OCI-LY7 (cell line): ENCODE measurements at regions not wholly inside any gene's neighbourhood (a gene's known extent, or its start where the extent isn't known, plus 50 kb on each side); places are given as distances from the start of the nearest gene placed in this dataset.

Experiments used
- BruUV-seq: library from RNA; stranded (reverse); fragments of 400-500 nt; replicated peaks from 2 replicates; lab custom pipeline; 2021; lab: Mats Ljungman, UMichigan
- CTCF ChIA-PET: fragments of 300-600 bp; sonication (Branson Sonifier 250); formaldehyde crosslinking; loops from one replicate; lab custom pipeline; 2022; ENCODE audit warnings: antibody characterized with exemption; ENCODE audit not compliant: unreplicated experiment; lab: Charles Lee
- POLR2A ChIA-PET: fragments of 300-600 bp; sonication (Branson Sonifier 250); formaldehyde crosslinking; loops from one replicate; lab custom pipeline; 2022; ENCODE audit warnings: antibody characterized with exemption; lab: Charles Lee
- DNase-seq: peaks from one replicate; pipeline ENCODE4 v3.0.0-alpha.2; 2015; ENCODE audit warnings: low spot score
- H2AFZ ChIP-seq: fragments of 200-600 bp; sonication (generic), shearing (Covaris generic); 2 replicates; pipeline ENCODE4 v1.6.1; 2014; ENCODE audit warnings: mild to moderate bottlenecking, antibody characterized with exemption, low read length, moderate library complexity
- H3K27ac ChIP-seq: fragments of 200-600 bp; sonication (generic); 2 replicates; pipeline ENCODE4 v1.5.1; 2014; ENCODE audit warnings: mixed run types, low read depth, mild to moderate bottlenecking, moderate library complexity, low read length, inconsistent platforms; ENCODE audit not compliant: poor library complexity, severe bottlenecking
- H3K36me3 ChIP-seq: fragments of 200-600 bp; sonication (generic); 2 replicates; pipeline ENCODE4 v1.6.1; 2014; ENCODE audit warnings: mild to moderate bottlenecking, antibody characterized with exemption, low read length, moderate library complexity, mixed read lengths; ENCODE audit not compliant: insufficient read depth
- H3K4me1 ChIP-seq: fragments of 200-600 bp; sonication (generic); 2 replicates; pipeline ENCODE4 v1.5.1; 2014; ENCODE audit warnings: mild to moderate bottlenecking, low read length; ENCODE audit not compliant: insufficient read depth, poor library complexity, severe bottlenecking
- H3K4me2 ChIP-seq: fragments of 200-600 bp; sonication (generic); 2 replicates; pipeline ENCODE4 v1.6.1; 2014; ENCODE audit warnings: mild to moderate bottlenecking, low read length
- H3K4me3 ChIP-seq: fragments of 200-600 bp; sonication (generic); 2 replicates; pipeline ENCODE4 v1.5.1; 2014; ENCODE audit warnings: mild to moderate bottlenecking, low read depth, low read length; ENCODE audit not compliant: poor library complexity, severe bottlenecking
- H3K79me2 ChIP-seq: fragments of 200-600 bp; sonication (generic); 2 replicates; pipeline ENCODE4 v1.6.1; 2016; ENCODE audit warnings: low read depth, mild to moderate bottlenecking, low read length, moderate library complexity, mixed read lengths; ENCODE audit not compliant: insufficient read depth
- H3K9me2 ChIP-seq: fragments of 200-600 bp; sonication (generic); 2 replicates; pipeline ENCODE4 v1.6.1; 2016; ENCODE audit warnings: mild to moderate bottlenecking, low read length, mixed read lengths; ENCODE audit not compliant: insufficient read depth
- H3K9me3 ChIP-seq: fragments of 200-600 bp; sonication (generic); 2 replicates; pipeline ENCODE4 v1.6.1; 2014; ENCODE audit warnings: mild to moderate bottlenecking, mixed run types, low read length, mixed read lengths
- H4K20me1 ChIP-seq: fragments of 200-600 bp; sonication (generic); 2 replicates; pipeline ENCODE4 v1.6.1; 2014; ENCODE audit warnings: mild to moderate bottlenecking, antibody characterized with exemption, low read length, moderate library complexity, mixed read lengths; ENCODE audit not compliant: insufficient read depth
- EZH2phosphoT487 ChIP-seq: fragments of 200-600 bp; sonication (generic); IDR thresholded peaks from 2 replicates; pipeline ENCODE4 v1.6.1; 2018; ENCODE audit warnings: low read depth, borderline replicate concordance, mild to moderate bottlenecking, mixed run types, antibody characterized with exemption, low read length, moderate library complexity, mixed read lengths
- intact Hi-C: fragments of 100-400 bp; cut with micrococcal nuclease; formaldehyde crosslinking; loops from one replicate; pipeline ENCODE4 v1.10.0; 2022; ENCODE audit not compliant: unreplicated experiment
- TF ChIP-seq, protein P1 (sequence below): fragments of 200-600 bp; sonication (generic); conservative IDR thresholded peaks from 2 replicates; pipeline ENCODE4 v1.5.1; 2014; ENCODE audit warnings: mild to moderate bottlenecking, antibody characterized with exemption, low read length, moderate library complexity, mixed read lengths

DNA sequence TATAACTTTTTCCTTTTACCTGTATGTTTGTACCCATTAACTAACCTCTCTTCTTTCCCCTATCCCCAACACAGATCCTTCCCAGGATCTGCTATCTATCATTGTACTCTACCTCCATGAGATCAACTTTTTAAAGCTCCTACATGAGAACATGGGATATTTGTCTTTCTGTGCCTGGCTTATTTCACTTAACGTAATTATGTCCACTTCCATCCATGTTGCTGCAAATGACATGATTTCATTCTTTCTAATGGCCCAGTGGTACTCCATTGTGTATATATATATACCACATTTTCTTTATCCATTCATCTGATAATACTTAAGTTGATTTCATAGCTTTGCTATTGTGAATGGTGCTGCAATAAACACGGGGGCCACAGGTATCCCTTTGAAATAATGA is 135.9 kb upstream of the THUMPD2 start:
- BruUV-seq = no TSS peak
- H3K4me3 ChIP-seq = no peak overlapping the region
- no peaks in the 10 kb centered on the region for H4K20me1 ChIP-seq
- peaks cover 64% of the 10 kb centered on the region for H3K4me1 ChIP-seq
- peak overlapping the region; percentile 14 for H3K27ac ChIP-seq
- H2AFZ ChIP-seq = no peak overlapping the region; the same call in 1 of the 2 replicates
- TF ChIP-seq, protein P1, sequence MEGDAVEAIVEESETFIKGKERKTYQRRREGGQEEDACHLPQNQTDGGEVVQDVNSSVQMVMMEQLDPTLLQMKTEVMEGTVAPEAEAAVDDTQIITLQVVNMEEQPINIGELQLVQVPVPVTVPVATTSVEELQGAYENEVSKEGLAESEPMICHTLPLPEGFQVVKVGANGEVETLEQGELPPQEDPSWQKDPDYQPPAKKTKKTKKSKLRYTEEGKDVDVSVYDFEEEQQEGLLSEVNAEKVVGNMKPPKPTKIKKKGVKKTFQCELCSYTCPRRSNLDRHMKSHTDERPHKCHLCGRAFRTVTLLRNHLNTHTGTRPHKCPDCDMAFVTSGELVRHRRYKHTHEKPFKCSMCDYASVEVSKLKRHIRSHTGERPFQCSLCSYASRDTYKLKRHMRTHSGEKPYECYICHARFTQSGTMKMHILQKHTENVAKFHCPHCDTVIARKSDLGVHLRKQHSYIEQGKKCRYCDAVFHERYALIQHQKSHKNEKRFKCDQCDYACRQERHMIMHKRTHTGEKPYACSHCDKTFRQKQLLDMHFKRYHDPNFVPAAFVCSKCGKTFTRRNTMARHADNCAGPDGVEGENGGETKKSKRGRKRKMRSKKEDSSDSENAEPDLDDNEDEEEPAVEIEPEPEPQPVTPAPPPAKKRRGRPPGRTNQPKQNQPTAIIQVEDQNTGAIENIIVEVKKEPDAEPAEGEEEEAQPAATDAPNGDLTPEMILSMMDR = no peak
- no peak for TF ChIP-seq EZH2phosphoT487
- H3K4me2 ChIP-seq = no peak overlapping the region
- H3K9me3 ChIP-seq = peaks cover 15% of the 10 kb centered on the region
- CTCF ChIA-PET = interaction anchor here (0.5 to 1.9 kb wide), 2 partner anchors 640 to 1710 kb away, joined by 3 to 11 read pairs; no protein-coding TSS in a partner anchor
- H3K79me2 ChIP-seq = no peaks in the 10 kb centered on the region
- intact Hi-C loops = loop anchor here (1.0 to 5.0 kb wide), 4 partner anchors 78 to 1867 kb away; no protein-coding TSS in a partner anchor
- DNase-seq = no peak
- POLR2A ChIA-PET = interaction anchor here (0.6 to 1.0 kb wide), 4 partner anchors 51 to 639 kb away, joined by 3 to 4 read pairs (median 4); no protein-coding TSS in a partner anchor
- no peaks in the 10 kb centered on the region for H3K9me2 ChIP-seq
- H3K36me3 ChIP-seq = peaks cover 15% of the 10 kb centered on the region; the same call in 1 of the 2 replicates

DNA sequence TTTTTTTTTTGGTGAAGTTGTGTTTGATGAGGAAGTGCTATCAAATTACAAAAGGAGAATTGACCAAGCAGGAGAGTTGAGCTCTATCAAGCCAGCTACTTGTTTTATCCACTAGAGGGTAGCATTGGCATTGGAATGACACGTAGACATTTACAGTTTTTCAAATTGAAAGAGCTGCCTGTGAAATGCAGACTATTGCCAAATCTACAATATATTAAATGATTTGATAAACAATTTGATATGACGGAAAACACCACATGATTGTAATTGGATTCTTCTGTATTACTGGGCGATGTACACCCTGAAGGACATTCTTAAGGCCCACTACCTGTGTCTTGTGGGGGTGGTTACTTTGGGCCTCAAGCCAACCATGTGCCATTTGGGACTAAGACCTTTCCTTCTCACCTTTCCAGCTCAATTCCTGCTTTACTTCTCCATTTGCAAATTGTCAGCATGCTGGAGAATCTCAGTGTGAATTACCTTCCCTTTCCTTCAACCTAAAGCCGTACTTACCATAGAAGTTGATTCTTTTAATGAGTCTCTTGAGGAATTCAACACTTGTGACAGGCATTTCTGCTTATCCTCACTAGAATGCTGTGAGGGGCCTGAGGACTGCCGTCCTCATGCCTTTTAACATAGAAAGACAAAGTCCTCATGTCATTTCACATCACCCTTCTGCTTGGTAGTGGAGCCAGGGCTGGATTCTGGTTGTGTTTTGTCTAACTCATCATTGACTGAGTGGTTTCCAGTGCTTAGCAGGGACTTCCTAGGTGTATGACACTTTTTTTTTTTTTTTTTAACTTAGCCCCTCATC is 134.8 kb upstream of the THUMPD2 start:
- H3K27ac ChIP-seq = peak overlapping the region; percentile 14
- H3K4me3 ChIP-seq = no peak overlapping the region
- ChIA-PET CTCF (interaction anchor here (1.9 kb wide), 1 partner anchor 641 kb away, joined by 11 read pairs; no protein-coding TSS in a partner anchor), POLR2A (interaction anchor here (0.6 to 1.1 kb wide), 7 partner anchors 130 to 1410 kb away, joined by 3 to 4 read pairs (median 3); no protein-coding TSS in a partner anchor)
- peak overlapping the region; percentile 93 for H2AFZ ChIP-seq
- TF ChIP-seq, protein P1 = peak; percentile 99
- no peak for TF ChIP-seq EZH2phosphoT487
- BruUV-seq = no TSS peak
- H4K20me1 ChIP-seq = no peaks in the 10 kb centered on the region
- peak; percentile 85 for DNase-seq
- no peaks in the 10 kb centered on the region for H3K9me2 ChIP-seq
- H3K4me1 ChIP-seq = peaks cover 53% of the 10 kb centered on the region
- H3K4me2 ChIP-seq = peak overlapping the region; percentile 17; the same call in 1 of the 2 replicates
- H3K36me3 ChIP-seq = peaks cover 10% of the 10 kb centered on the region; the same call in 1 of the 2 replicates
- H3K9me3 ChIP-seq = peaks cover 10% of the 10 kb centered on the region
- no peaks in the 10 kb centered on the region for H3K79me2 ChIP-seq
- intact Hi-C loops = loop anchor here (1.0 to 5.0 kb wide), 6 partner anchors 77 to 1868 kb away; no protein-coding TSS in a partner anchor
